Osteocyte (in vitro differentiated cells): ENCODE measurements at regions not wholly inside any gene's neighbourhood (a gene's known extent, or its start where the extent isn't known, plus 50 kb on each side); places are given as distances from the start of the nearest gene placed in this dataset.
"Not testable (repeated sequence)": the region's sequence is repeated elsewhere in the genome, so short reads cannot be mapped to it uniquely, and the experiment has no call there.

Experiments
- DNase-seq: peaks from one replicate; pipeline ENCODE4 v3.0.0; 2021; ENCODE audit warnings: mixed read lengths; ENCODE audit not compliant: unreplicated experiment; ENCODE audit errors: extremely low spot score
- H3K27ac Mint-ChIP-seq: one replicate; pipeline ENCODE4 v1.8.0; 2021; ENCODE audit warnings: mild to moderate bottlenecking, mixed read lengths; ENCODE audit not compliant: unreplicated experiment
- H3K27me3 Mint-ChIP-seq: one replicate; pipeline ENCODE4 v1.8.0; 2021; ENCODE audit warnings: mixed read lengths; ENCODE audit not compliant: unreplicated experiment
- H3K36me3 Mint-ChIP-seq: one replicate; pipeline ENCODE4 v1.8.0; 2021; ENCODE audit warnings: mixed read lengths; ENCODE audit not compliant: unreplicated experiment
- H3K4me1 Mint-ChIP-seq: one replicate; pipeline ENCODE4 v1.8.0; 2021; ENCODE audit warnings: mixed read lengths; ENCODE audit not compliant: unreplicated experiment
- H3K4me3 Mint-ChIP-seq: one replicate; pipeline ENCODE4 v1.8.0; 2021; ENCODE audit warnings: mild to moderate bottlenecking, moderate library complexity, mixed read lengths; ENCODE audit not compliant: unreplicated experiment
- H3K9me3 Mint-ChIP-seq: one replicate; pipeline ENCODE4 v1.8.0; 2021; ENCODE audit warnings: mixed read lengths; ENCODE audit not compliant: unreplicated experiment
- TF ChIP-seq, protein P1 (sequence below): fragments of 200-600 bp; sonication (generic); IDR thresholded peaks from 2 replicates; pipeline ENCODE4 v1.5.0; 2021; ENCODE audit warnings: antibody characterized with exemption, mild to moderate bottlenecking, moderate library complexity

DNA sequence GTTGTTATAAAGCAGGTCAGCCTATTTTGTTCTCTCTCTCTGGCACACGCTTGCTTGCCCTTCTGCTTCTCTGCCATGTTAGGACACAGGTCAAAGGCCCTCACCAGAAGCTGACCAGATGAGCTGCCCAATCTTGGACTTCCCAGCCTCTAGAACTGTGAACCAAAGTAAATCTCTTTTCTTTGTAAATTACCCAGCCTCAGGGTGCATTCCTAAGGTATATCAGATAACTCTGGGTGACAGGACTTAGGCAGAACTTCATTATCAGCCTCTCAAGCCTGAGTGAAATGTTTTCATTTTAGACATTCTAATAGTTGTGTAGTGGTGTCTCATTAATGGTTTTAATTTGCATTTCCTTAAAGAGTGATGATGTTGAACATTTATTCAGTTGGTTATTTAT, 124.3 kb downstream of the CDRT15L2 start:
- Mint-ChIP-seq H3K9me3 (no peaks in the 10 kb centered on the region), H3K36me3 (no peaks in the 10 kb centered on the region), H3K4me1 (no peaks in the 10 kb centered on the region), H3K27ac (no peak overlapping the region), H3K4me3 (no peak overlapping the region), H3K27me3 (peaks cover 10% of the 10 kb centered on the region)
- TF ChIP-seq, protein P1, sequence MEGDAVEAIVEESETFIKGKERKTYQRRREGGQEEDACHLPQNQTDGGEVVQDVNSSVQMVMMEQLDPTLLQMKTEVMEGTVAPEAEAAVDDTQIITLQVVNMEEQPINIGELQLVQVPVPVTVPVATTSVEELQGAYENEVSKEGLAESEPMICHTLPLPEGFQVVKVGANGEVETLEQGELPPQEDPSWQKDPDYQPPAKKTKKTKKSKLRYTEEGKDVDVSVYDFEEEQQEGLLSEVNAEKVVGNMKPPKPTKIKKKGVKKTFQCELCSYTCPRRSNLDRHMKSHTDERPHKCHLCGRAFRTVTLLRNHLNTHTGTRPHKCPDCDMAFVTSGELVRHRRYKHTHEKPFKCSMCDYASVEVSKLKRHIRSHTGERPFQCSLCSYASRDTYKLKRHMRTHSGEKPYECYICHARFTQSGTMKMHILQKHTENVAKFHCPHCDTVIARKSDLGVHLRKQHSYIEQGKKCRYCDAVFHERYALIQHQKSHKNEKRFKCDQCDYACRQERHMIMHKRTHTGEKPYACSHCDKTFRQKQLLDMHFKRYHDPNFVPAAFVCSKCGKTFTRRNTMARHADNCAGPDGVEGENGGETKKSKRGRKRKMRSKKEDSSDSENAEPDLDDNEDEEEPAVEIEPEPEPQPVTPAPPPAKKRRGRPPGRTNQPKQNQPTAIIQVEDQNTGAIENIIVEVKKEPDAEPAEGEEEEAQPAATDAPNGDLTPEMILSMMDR: no peak
- DNase-seq: no peak

DNA sequence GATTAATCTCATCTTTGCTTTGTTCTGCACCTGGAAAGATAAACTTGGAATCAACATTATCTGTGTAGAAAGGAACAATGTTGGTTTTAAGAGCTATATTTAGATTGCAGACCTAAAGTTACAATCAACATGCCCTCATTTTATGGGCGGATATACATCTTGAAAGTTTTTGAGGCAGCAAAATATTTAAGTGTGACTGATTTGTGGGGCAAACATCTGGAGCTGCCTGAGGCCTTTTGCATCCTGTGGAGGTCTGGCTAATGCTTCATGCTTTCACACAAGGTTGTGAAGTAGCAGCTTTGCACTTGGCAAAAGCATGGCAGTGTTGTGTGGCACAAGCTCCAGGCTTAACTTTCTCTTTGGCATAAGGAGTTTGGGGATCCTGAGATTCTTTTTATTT, 125.7 kb downstream of the CDRT15L2 start:
- H3K27ac Mint-ChIP-seq, DNase-seq, H3K4me3 Mint-ChIP-seq, H3K4me1 Mint-ChIP-seq, H3K9me3 Mint-ChIP-seq, H3K36me3 Mint-ChIP-seq: not testable (repeated sequence)
- peaks cover 16% of the 10 kb centered on the region for H3K27me3 Mint-ChIP-seq

GRCh38 chr17:20706751-20707373, 127.3 kb downstream of the CDRT15L2 start:
- TF ChIP-seq, protein P1: no peak
- no peak for DNase-seq
- Mint-ChIP-seq H3K36me3 (no peaks in the 10 kb centered on the region), H3K9me3 (no peaks in the 10 kb centered on the region), H3K4me3 (no peak overlapping the region), H3K27ac (no peak overlapping the region), H3K4me1 (no peaks in the 10 kb centered on the region), H3K27me3 (peaks cover 28% of the 10 kb centered on the region)

- H3K27me3 Mint-ChIP-seq: peaks cover 32% of the 10 kb centered on the region
- H3K4me1 Mint-ChIP-seq, H3K4me3 Mint-ChIP-seq, H3K36me3 Mint-ChIP-seq, H3K27ac Mint-ChIP-seq, DNase-seq, H3K9me3 Mint-ChIP-seq: not testable (repeated sequence)
Measured at GRCh38 chr17:20708821-20709220, 129.3 kb downstream of the CDRT15L2 start.

GRCh38 chr17:20716481-20716880, 137.0 kb downstream of the CDRT15L2 start:
- H3K4me1 Mint-ChIP-seq, H3K9me3 Mint-ChIP-seq, DNase-seq, H3K4me3 Mint-ChIP-seq, H3K27ac Mint-ChIP-seq, H3K36me3 Mint-ChIP-seq: not testable (repeated sequence)
- H3K27me3 Mint-ChIP-seq: peaks cover 20% of the 10 kb centered on the region

- no peak overlapping the region for H3K4me3 Mint-ChIP-seq
- H3K4me1 Mint-ChIP-seq: no peaks in the 10 kb centered on the region
- peaks cover 35% of the 10 kb centered on the region for H3K27me3 Mint-ChIP-seq
- TF ChIP-seq, protein P1: no peak
- peaks cover 3% of the 10 kb centered on the region for H3K9me3 Mint-ChIP-seq
- H3K27ac Mint-ChIP-seq: no peak overlapping the region
- H3K36me3 Mint-ChIP-seq: no peaks in the 10 kb centered on the region
- no peak for DNase-seq
Measured at GRCh38 chr17:20721171-20721570, 141.6 kb downstream of the CDRT15L2 start.

DNA sequence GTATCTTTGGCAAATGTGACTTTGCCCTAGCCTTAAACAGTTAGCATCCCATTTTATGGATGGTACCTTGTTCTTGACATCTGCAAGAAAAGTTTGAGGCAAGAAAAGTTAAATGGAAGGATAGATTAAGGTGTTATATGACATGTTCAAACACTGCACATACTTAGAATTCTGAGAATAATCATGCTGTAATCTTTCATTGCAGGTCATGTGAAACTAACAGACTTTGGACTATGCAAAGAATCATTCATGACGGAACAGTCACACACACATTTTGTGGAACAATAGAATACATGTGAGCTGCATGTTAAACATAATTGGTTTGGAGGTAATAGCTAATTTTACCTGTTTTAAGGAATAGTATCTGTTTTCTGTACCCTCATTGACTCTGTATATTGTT, 144.9 kb downstream of the CDRT15L2 start:
- H3K9me3 Mint-ChIP-seq, H3K4me1 Mint-ChIP-seq, H3K27ac Mint-ChIP-seq, H3K4me3 Mint-ChIP-seq, H3K36me3 Mint-ChIP-seq, DNase-seq: not testable (repeated sequence)
- peaks cover 43% of the 10 kb centered on the region for H3K27me3 Mint-ChIP-seq

GRCh38 chr17:20727201-20727600, 147.7 kb downstream of the CDRT15L2 start:
- not testable (repeated sequence) for DNase-seq

More at GRCh38 chr17:20727201-20727600, 147.7 kb downstream of the CDRT15L2 start:
- H3K4me3 Mint-ChIP-seq, H3K36me3 Mint-ChIP-seq, H3K9me3 Mint-ChIP-seq, H3K27ac Mint-ChIP-seq, H3K4me1 Mint-ChIP-seq: not testable (repeated sequence)
- H3K27me3 Mint-ChIP-seq: peaks cover 34% of the 10 kb centered on the region
